Astrocyte of the cerebellum (primary cell): ENCODE measurements at regions not wholly inside any gene's neighbourhood (a gene's known extent, or its start where the extent isn't known, plus 50 kb on each side); places are given as distances from the start of the nearest gene placed in this dataset.

ENCODE experiments used
- DNase-seq: peaks from one replicate; pipeline ENCODE4 v3.0.0-alpha.2; 2011; ENCODE audit warnings: low read depth
- H3K4me3 ChIP-seq: 2 replicates; pipeline ENCODE4 v1.5.1; 2011; ENCODE audit warnings: mild to moderate bottlenecking, low read depth, low read length, moderate library complexity
- in situ Hi-C: cut with HindIII; loops from 2 replicates; pipeline ENCODE4 v1.10.0; 2017; ENCODE audit warnings: low sequenced_read_pairs
- TF ChIP-seq, protein P1 (sequence below): IDR thresholded peaks from 2 replicates; pipeline ENCODE4 v1.5.1; 2012; ENCODE audit warnings: low read length, low read depth, moderate library complexity, mild to moderate bottlenecking; ENCODE audit errors: missing control alignments

DNA sequence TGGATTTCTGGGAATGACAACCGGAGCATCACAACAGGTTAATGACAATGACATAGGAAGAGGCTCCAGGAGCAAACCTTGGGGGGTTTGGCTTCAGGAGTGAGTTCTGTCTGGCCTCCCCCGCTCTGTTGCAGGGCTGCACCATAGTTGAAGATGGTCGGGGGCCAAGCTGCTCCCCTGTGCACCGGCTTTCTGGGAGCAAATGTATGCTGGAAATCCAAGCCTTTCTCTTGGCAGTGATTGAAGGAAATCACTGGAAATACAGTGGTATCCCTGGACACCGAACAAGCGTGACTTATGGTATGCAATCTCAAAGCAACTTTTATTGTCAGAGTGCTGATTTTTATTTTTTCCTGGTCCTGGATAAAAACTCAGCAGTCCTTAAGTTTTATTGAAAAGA, 251.9 kb upstream of the ZNF32 start:
- no peak overlapping the region for H3K4me3 ChIP-seq
- DNase-seq: no peak
- in situ Hi-C loops: no loop called here
- TF ChIP-seq, protein P1, sequence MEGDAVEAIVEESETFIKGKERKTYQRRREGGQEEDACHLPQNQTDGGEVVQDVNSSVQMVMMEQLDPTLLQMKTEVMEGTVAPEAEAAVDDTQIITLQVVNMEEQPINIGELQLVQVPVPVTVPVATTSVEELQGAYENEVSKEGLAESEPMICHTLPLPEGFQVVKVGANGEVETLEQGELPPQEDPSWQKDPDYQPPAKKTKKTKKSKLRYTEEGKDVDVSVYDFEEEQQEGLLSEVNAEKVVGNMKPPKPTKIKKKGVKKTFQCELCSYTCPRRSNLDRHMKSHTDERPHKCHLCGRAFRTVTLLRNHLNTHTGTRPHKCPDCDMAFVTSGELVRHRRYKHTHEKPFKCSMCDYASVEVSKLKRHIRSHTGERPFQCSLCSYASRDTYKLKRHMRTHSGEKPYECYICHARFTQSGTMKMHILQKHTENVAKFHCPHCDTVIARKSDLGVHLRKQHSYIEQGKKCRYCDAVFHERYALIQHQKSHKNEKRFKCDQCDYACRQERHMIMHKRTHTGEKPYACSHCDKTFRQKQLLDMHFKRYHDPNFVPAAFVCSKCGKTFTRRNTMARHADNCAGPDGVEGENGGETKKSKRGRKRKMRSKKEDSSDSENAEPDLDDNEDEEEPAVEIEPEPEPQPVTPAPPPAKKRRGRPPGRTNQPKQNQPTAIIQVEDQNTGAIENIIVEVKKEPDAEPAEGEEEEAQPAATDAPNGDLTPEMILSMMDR: no peak

DNA sequence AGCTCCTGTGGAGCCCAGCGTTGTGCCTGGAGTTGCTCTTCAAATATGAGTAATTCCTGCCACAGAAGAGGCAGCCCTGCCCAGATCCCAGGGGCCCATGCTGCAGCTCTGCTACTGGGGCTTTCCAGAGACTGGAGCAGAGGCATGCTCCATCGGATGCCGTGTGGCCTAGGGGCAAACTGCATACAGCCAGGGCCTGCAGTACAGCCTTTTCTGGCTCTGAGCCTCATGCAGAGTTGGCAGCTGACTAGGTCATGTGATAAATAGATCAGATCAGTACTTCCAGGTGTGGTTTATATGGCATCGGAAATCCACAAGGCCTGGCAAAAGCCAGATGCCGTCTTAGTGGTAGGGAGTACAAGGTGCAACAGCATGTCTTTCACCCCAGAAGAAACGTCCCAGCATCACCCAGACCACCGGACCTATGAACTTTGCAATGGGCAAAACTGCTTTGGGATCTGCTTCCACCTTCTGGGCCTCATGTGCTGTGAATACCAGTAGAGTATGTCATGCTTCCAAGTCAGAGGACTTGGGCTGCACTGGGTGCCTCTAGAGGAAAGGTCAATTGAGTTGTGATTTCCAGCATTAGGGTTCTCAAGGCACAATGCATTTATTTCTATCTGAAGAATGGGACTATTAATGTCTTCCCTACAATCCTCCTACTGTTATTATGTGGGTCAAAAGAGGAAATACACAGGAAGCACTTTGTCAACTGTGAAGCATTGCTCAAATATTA, 250.7 kb upstream of the ZNF32 start:
- no peak for DNase-seq
- no peak overlapping the region for H3K4me3 ChIP-seq
- TF ChIP-seq, protein P1: no peak
- in situ Hi-C loops: no loop called here

DNA sequence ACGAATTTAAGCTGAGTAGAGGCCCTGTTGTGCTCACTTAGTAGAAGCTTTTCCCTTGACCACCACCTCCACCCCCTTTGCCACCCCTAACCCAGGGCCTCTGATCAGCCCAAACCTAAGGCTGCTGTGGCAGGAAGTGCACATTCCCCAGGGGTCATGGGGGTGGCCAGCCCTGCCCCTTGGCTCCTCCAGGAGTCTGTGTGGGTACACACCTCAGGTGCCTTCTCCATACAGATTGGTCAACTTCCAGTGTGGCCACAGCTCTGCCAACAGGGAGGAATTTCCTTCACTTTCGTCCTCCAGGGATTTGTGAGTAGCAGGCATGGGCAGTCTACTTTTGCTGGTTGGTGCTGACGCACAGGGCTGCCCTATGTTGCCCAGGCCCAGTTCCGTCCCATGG, 249.9 kb upstream of the ZNF32 start:
- TF ChIP-seq, protein P1: no peak
- no peak overlapping the region for H3K4me3 ChIP-seq
- DNase-seq: no peak
- in situ Hi-C loops: no loop called here

DNA sequence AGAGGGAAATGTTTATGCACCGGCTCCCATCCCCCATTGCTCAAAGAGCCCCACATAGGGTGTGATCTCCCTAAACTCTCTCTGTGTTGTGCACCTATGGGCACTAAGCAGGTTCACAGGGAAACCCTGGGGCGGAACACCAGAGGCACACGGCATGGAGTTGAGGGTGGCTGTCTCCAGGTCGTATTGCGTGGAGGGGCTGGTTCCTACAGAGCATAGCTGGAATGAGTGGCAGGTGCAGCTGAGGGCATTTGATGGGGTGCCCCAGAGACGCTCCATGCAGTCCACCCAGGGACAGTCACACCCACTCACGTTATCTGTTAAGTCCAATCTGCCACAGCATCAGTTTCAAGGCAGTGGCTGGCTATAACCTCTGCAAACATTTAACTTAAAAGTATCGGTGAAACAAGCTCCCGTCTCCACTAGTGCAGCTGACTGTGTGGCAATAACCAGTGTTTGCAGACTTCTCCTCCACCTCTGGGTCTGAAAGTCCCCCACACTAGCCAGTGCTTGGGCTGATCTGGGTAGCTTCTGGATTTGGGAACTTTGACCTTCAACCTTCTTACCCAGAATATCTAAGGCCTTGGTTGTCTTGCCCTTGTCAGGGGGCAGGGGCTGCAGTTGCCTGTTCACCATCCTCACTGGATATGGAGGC, 249.2 kb upstream of the ZNF32 start:
- in situ Hi-C loops: no loop called here
- DNase-seq: no peak
- no peak overlapping the region for H3K4me3 ChIP-seq
- TF ChIP-seq, protein P1: no peak

DNA sequence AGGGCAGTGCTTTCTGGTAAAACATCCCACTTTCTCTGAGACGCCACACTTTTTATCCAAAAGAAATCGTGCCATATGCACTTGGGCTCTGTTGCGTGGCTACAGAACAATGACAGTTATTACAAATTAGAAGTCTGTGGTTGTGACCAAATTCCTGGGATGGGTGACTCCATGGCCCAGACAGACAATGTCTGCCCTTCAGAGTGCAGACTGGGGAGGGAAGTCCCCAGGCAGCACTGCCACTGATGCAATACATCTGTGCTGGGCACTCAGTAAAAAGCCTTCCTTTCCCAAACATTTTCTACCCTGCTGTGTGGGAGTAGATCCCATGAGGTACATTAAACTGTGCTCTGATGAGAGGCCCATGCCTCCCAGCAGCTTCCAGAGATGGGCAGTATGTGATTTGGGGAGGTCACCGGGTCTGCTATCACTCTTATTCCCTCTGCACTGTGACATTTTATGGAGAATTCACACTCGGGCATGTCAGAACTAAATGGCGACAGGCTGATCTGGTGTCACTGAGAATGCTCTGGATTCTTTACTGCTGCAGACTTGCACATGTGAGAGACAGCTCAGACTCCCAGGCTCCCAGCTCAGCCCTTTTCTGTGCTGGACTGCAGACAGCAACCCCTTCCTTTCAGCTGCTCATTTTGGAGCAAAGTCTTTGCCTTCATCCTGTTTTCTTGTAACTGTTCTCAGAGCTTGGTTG, 243.5 kb upstream of the ZNF32 start:
- TF ChIP-seq, protein P1: no peak
- DNase-seq: no peak
- in situ Hi-C loops: no loop called here
- no peak overlapping the region for H3K4me3 ChIP-seq

DNA sequence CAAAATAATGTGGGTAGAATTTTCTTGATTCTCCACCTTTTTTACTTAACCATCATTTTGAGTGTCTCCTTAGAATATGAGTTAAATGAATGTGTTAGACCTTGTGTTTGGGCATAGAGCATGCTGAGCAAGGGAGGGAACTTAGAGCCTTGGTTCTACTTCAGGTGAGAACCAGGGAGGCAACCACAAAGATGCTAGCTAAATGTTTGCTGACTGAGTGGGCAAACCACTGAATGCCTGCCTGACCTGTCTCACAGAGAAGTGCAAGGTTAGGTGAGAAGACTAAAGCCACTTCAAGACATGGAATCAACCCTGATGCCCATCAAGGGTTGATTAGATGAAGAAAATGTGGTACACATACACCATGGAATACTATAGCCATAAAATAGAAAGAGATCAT, 242.6 kb upstream of the ZNF32 start:
- in situ Hi-C loops: no loop called here
- no peak for DNase-seq
- TF ChIP-seq, protein P1: no peak
- H3K4me3 ChIP-seq: no peak overlapping the region
